ENCODE measurements at regions not wholly inside any gene's neighbourhood (a gene's known extent, or its start where the extent isn't known, plus 50 kb on each side); places are given as distances from the start of the nearest gene placed in this dataset.

DNA sequence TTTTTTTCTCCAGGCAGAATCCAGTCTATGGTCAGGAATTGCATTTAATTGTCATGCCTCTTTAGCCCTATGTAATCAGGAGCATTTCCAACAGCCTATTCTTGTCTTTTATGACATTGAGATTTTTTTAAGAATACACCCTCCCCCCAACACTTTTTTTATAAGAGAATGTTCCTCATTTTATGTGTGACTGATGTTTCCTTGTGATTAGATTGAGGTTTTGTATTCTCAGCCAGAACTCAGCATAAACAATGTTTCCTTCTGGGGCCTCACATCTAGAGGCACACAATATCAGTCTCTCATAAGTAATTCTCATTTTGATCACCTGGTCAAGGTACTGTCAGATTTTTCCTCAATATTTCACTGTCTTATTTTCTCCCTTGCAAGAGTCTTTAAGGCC lies 193.4 kb upstream of the PDE1C start:
- H3K27ac Mint-ChIP-seq: no peak overlapping the region
- no peak for DNase-seq
- peaks cover 4% of the 10 kb centered on the region for H3K27me3 Mint-ChIP-seq
- ChIA-PET CTCF (no interaction called here), POLR2A (no interaction called here)
- no peaks in the 10 kb centered on the region for H3K9me3 Mint-ChIP-seq
- H3K4me1 Mint-ChIP-seq (ENCODE audit: low read depth): no peaks in the 10 kb centered on the region
- TF ChIP-seq, protein P1, sequence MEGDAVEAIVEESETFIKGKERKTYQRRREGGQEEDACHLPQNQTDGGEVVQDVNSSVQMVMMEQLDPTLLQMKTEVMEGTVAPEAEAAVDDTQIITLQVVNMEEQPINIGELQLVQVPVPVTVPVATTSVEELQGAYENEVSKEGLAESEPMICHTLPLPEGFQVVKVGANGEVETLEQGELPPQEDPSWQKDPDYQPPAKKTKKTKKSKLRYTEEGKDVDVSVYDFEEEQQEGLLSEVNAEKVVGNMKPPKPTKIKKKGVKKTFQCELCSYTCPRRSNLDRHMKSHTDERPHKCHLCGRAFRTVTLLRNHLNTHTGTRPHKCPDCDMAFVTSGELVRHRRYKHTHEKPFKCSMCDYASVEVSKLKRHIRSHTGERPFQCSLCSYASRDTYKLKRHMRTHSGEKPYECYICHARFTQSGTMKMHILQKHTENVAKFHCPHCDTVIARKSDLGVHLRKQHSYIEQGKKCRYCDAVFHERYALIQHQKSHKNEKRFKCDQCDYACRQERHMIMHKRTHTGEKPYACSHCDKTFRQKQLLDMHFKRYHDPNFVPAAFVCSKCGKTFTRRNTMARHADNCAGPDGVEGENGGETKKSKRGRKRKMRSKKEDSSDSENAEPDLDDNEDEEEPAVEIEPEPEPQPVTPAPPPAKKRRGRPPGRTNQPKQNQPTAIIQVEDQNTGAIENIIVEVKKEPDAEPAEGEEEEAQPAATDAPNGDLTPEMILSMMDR (IDR thresholded peaks at IDR 0.05): no peak
- intact Hi-C loops (cut with micrococcal nuclease): no loop called here
- no peak for ATAC-seq
- no peaks in the 10 kb centered on the region for H3K36me3 Mint-ChIP-seq (ENCODE audit: low read depth)
- no peak overlapping the region for H3K4me3 Mint-ChIP-seq

- no peak for DNase-seq
- no peak for ATAC-seq
- CTCF ChIA-PET: interaction anchor here (0.7 kb wide), 1 partner anchor 51 kb away, joined by 3 read pairs; no protein-coding TSS in a partner anchor
- H3K9me3 Mint-ChIP-seq: no peaks in the 10 kb centered on the region
- H3K4me1 Mint-ChIP-seq (ENCODE audit: low read depth): no peaks in the 10 kb centered on the region
- H3K27ac Mint-ChIP-seq: no peak overlapping the region
- POLR2A ChIA-PET: no interaction called here
- no peaks in the 10 kb centered on the region for H3K36me3 Mint-ChIP-seq (ENCODE audit: low read depth)
- no peak overlapping the region for H3K4me3 Mint-ChIP-seq
- intact Hi-C loops (cut with micrococcal nuclease): no loop called here
- TF ChIP-seq, protein P1 (IDR thresholded peaks at IDR 0.05): no peak
- peaks cover 4% of the 10 kb centered on the region for H3K27me3 Mint-ChIP-seq
Observed at GRCh38 chr7:32262315-32262714, 192.1 kb upstream of the PDE1C start.

GRCh38 chr7:32259931-32260596 lies 189.9 kb upstream of the PDE1C start:
- DNase-seq (no peak), ATAC-seq (no peak)
- Mint-ChIP-seq H3K9me3 (no peaks in the 10 kb centered on the region), H3K27me3 (peaks cover 1% of the 10 kb centered on the region), H3K36me3 (ENCODE audit: low read depth) (no peaks in the 10 kb centered on the region), H3K27ac (no peak overlapping the region), H3K4me1 (ENCODE audit: low read depth) (no peaks in the 10 kb centered on the region), H3K4me3 (no peak overlapping the region)
- intact Hi-C loops (cut with micrococcal nuclease): no loop called here
- CTCF ChIA-PET: interaction anchor here (1.7 kb wide), 1 partner anchor 49 kb away, joined by 4 read pairs; no protein-coding TSS in a partner anchor
- TF ChIP-seq, protein P1 (IDR thresholded peaks at IDR 0.05): no peak
- POLR2A ChIA-PET: no interaction called here

DNA sequence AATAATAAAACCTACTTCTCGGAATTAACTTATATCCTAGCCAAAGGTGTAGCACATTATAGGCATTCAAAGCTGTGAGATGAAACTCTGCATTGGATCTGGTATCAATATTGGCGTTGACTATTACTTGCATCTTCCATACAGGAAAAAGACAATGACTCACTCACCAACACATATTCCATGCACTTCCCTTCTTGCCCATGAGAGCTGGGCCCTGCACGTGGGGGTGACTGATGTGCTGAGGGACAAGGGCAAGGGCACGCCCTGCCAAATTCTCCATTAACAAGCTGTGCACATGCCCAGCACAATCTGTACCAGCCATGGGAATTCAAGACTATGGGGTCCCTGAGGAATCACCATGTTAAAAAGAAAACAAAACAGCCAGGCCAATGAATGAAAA lies 188.1 kb upstream of the PDE1C start:
- TF ChIP-seq, protein P1 (IDR thresholded peaks at IDR 0.05): no peak
- POLR2A ChIA-PET: no interaction called here
- CTCF ChIA-PET: no interaction called here

DNA sequence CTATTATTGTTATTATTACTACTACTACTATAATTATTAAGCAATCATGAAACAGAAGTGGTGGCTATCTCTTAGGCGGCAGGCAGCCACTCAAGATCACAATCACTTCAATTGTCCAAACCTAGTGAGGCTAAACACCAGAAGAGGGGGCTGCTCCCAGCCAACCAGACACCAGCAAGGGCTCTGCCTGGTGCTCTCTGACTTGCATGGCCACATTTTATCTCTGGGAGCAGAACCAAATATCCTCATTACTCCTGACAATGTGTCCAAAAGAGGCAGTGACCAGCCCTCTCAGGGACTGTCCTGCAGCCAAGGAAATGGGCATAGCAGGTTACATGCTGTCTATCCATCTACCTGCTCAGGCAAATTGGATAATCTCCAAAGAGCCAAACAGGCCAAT lies 187.4 kb upstream of the PDE1C start:
- H3K9me3 Mint-ChIP-seq: no peaks in the 10 kb centered on the region
- H3K27me3 Mint-ChIP-seq: no peaks in the 10 kb centered on the region
- no peak overlapping the region for H3K27ac Mint-ChIP-seq
- intact Hi-C loops (cut with micrococcal nuclease): no loop called here
- ATAC-seq (no peak), DNase-seq (no peak)
- no peaks in the 10 kb centered on the region for H3K4me1 Mint-ChIP-seq (ENCODE audit: low read depth)
- H3K36me3 Mint-ChIP-seq (ENCODE audit: low read depth): no peaks in the 10 kb centered on the region
- TF ChIP-seq, protein P1 (IDR thresholded peaks at IDR 0.05): no peak
- no peak overlapping the region for H3K4me3 Mint-ChIP-seq
- CTCF ChIA-PET: no interaction called here
- POLR2A ChIA-PET: no interaction called here

More for the DNA sequence above, 188.1 kb upstream of the PDE1C start:
- Mint-ChIP-seq H3K36me3 (ENCODE audit: low read depth) (no peaks in the 10 kb centered on the region), H3K27me3 (no peaks in the 10 kb centered on the region), H3K27ac (no peak overlapping the region), H3K4me3 (no peak overlapping the region), H3K9me3 (no peaks in the 10 kb centered on the region), H3K4me1 (ENCODE audit: low read depth) (no peaks in the 10 kb centered on the region)
- no peak for ATAC-seq
- intact Hi-C loops (cut with micrococcal nuclease): no loop called here
- no peak for DNase-seq

Data from activated CD8-positive, alpha-beta T cell treated with anti-CD3 and anti-CD28 coated beads for 36 hours (primary cell).